Karpas-422 (cell line): ENCODE measurements at regions not wholly inside any gene's neighbourhood (a gene's known extent, or its start where the extent isn't known, plus 50 kb on each side); places are given as distances from the start of the nearest gene placed in this dataset.
"Not testable (repeated sequence)": the region's sequence is repeated elsewhere in the genome, so short reads cannot be mapped to it uniquely, and the experiment has no call there.

Experiments
- DNase-seq: peaks from one replicate; pipeline ENCODE4 v3.0.0-alpha.2; 2015
- H2AFZ ChIP-seq: fragments of 200-600 bp; sonication (generic); 2 replicates; pipeline ENCODE4 v1.6.1; 2014; ENCODE audit warnings: antibody characterized with exemption, low read length, mixed read lengths
- H3K27ac ChIP-seq: fragments of 200-600 bp; sonication (generic); 2 replicates; pipeline ENCODE4 v1.5.1; 2014; ENCODE audit warnings: mild to moderate bottlenecking, low read length, moderate library complexity
- H3K27me3 ChIP-seq: fragments of 200-600 bp; sonication (generic); 2 replicates; pipeline ENCODE4 v1.6.1; 2014; ENCODE audit warnings: low read length, mixed read lengths
- H3K36me3 ChIP-seq: fragments of 200-600 bp; sonication (generic); 2 replicates; pipeline ENCODE4 v1.6.1; 2014; ENCODE audit warnings: low read length, mixed read lengths; ENCODE audit not compliant: insufficient read depth
- H3K4me1 ChIP-seq: fragments of 200-600 bp; sonication (generic); 2 replicates; pipeline ENCODE4 v1.6.1; 2014; ENCODE audit warnings: mild to moderate bottlenecking, low read length, mixed read lengths
- H3K4me2 ChIP-seq: fragments of 200-600 bp; sonication (generic); 2 replicates; pipeline ENCODE4 v1.6.1; 2014; ENCODE audit warnings: low read length, low read depth, mild to moderate bottlenecking; ENCODE audit not compliant: poor library complexity, severe bottlenecking
- H3K4me3 ChIP-seq: fragments of 200-600 bp; sonication (generic); 2 replicates; pipeline ENCODE4 v1.5.1; 2014; ENCODE audit warnings: mild to moderate bottlenecking, antibody characterized with exemption, low read length, mixed read lengths
- H3K79me2 ChIP-seq: fragments of 200-600 bp; sonication (generic); 2 replicates; pipeline ENCODE4 v1.6.1; 2014; ENCODE audit warnings: mild to moderate bottlenecking, low read length, mixed read lengths
- H3K9ac ChIP-seq: fragments of 200-600 bp; sonication (generic); 2 replicates; pipeline ENCODE4 v1.6.0; 2014; ENCODE audit warnings: low read length
- H3K9me2 ChIP-seq: fragments of 200-600 bp; sonication (generic), shearing (Covaris generic); replicated peaks from 2 replicates; pipeline ENCODE4 v1.6.0; 2014; ENCODE audit warnings: mild to moderate bottlenecking, low read length, moderate library complexity; ENCODE audit not compliant: insufficient read depth
- H3K9me3 ChIP-seq: fragments of 300-700, 200-600 bp; sonication (generic); 2 replicates; pipeline ENCODE4 v1.6.1; 2014; ENCODE audit warnings: low read length, mixed read lengths
- H4K20me1 ChIP-seq: fragments of 200-600 bp; sonication (generic); 2 replicates; pipeline ENCODE4 v1.6.1; 2014; ENCODE audit warnings: mild to moderate bottlenecking, antibody characterized with exemption, low read length, low read depth; ENCODE audit not compliant: insufficient read depth

- no peak overlapping the region for H3K4me2 ChIP-seq
These were observed 75.3 kb upstream of the RAPGEF2 start for GRCh38 chr4:159027535-159027934.

DNA sequence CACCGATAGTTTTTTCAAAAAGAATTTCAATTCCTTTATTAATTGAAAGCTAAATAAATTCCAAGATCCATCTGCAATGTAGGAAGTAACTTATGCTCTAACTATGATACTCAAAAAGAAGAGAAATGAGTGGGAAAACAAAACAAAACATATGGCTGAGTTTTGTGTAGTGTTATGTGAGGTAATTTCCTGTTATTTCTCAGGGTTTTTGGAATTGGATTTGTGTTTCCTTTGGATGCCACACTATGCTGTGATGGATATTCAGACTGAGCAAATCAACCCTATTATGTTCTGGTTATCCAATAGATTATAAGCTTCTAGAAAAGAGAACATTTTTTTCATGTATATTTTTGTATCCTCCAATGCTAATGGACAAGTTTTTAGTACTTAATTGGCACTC is 73.4 kb upstream of the RAPGEF2 start:
- Histone ChIP-seq H3K27ac (no peak overlapping the region), H2AFZ (no peak overlapping the region), H3K27me3 (no peaks in the 10 kb centered on the region), H4K20me1 (no peaks in the 10 kb centered on the region), H3K9me2 (no peaks in the 10 kb centered on the region), H3K4me1 (no peaks in the 10 kb centered on the region), H3K4me2 (no peak overlapping the region), H3K9ac (no peak overlapping the region), H3K79me2 (no peaks in the 10 kb centered on the region), H3K36me3 (no peaks in the 10 kb centered on the region), H3K4me3 (no peak overlapping the region), H3K9me3 (no peaks in the 10 kb centered on the region)
- no peak for DNase-seq

More at GRCh38 chr4:159027535-159027934, 75.3 kb upstream of the RAPGEF2 start:
- Histone ChIP-seq H4K20me1 (no peaks in the 10 kb centered on the region), H3K9me3 (no peaks in the 10 kb centered on the region), H2AFZ (no peak overlapping the region), H3K27me3 (no peaks in the 10 kb centered on the region), H3K4me3 (no peak overlapping the region), H3K27ac (no peak overlapping the region), H3K36me3 (no peaks in the 10 kb centered on the region), H3K4me1 (no peaks in the 10 kb centered on the region), H3K79me2 (no peaks in the 10 kb centered on the region), H3K9ac (no peak overlapping the region), H3K9me2 (no peaks in the 10 kb centered on the region)
- no peak for DNase-seq

GRCh38 chr4:159030297-159030696 is 72.6 kb upstream of the RAPGEF2 start:
- not testable (repeated sequence) for H3K4me2 ChIP-seq, H3K9me3 ChIP-seq, H3K4me1 ChIP-seq, H3K79me2 ChIP-seq, H4K20me1 ChIP-seq, H3K27ac ChIP-seq, H3K9me2 ChIP-seq, H3K4me3 ChIP-seq, H3K9ac ChIP-seq, H3K36me3 ChIP-seq, DNase-seq, H2AFZ ChIP-seq, H3K27me3 ChIP-seq

GRCh38 chr4:159035570-159035969 is 67.3 kb upstream of the RAPGEF2 start:
- no peaks in the 10 kb centered on the region for H3K27me3 ChIP-seq
- H2AFZ ChIP-seq = no peak overlapping the region

GRCh38 chr4:159038536-159038935 is 64.3 kb upstream of the RAPGEF2 start:
- H3K4me3 ChIP-seq = no peak overlapping the region
- H3K36me3 ChIP-seq = no peaks in the 10 kb centered on the region
- no peak overlapping the region for H2AFZ ChIP-seq
- H3K9me3 ChIP-seq = no peaks in the 10 kb centered on the region
- no peaks in the 10 kb centered on the region for H3K4me1 ChIP-seq
- H3K79me2 ChIP-seq = no peaks in the 10 kb centered on the region
- H3K4me2 ChIP-seq = no peak overlapping the region
- H3K27me3 ChIP-seq = no peaks in the 10 kb centered on the region
- DNase-seq = no peak
- no peaks in the 10 kb centered on the region for H3K9me2 ChIP-seq
- no peak overlapping the region for H3K27ac ChIP-seq
- no peak overlapping the region for H3K9ac ChIP-seq
- no peaks in the 10 kb centered on the region for H4K20me1 ChIP-seq

More at GRCh38 chr4:159035570-159035969, 67.3 kb upstream of the RAPGEF2 start:
- Histone ChIP-seq H3K4me2 (no peak overlapping the region), H3K4me1 (no peaks in the 10 kb centered on the region), H3K36me3 (no peaks in the 10 kb centered on the region), H3K79me2 (no peaks in the 10 kb centered on the region), H3K9me2 (no peaks in the 10 kb centered on the region), H3K27ac (no peak overlapping the region), H4K20me1 (no peaks in the 10 kb centered on the region), H3K9ac (no peak overlapping the region), H3K9me3 (no peaks in the 10 kb centered on the region), H3K4me3 (no peak overlapping the region)
- no peak for DNase-seq

DNA sequence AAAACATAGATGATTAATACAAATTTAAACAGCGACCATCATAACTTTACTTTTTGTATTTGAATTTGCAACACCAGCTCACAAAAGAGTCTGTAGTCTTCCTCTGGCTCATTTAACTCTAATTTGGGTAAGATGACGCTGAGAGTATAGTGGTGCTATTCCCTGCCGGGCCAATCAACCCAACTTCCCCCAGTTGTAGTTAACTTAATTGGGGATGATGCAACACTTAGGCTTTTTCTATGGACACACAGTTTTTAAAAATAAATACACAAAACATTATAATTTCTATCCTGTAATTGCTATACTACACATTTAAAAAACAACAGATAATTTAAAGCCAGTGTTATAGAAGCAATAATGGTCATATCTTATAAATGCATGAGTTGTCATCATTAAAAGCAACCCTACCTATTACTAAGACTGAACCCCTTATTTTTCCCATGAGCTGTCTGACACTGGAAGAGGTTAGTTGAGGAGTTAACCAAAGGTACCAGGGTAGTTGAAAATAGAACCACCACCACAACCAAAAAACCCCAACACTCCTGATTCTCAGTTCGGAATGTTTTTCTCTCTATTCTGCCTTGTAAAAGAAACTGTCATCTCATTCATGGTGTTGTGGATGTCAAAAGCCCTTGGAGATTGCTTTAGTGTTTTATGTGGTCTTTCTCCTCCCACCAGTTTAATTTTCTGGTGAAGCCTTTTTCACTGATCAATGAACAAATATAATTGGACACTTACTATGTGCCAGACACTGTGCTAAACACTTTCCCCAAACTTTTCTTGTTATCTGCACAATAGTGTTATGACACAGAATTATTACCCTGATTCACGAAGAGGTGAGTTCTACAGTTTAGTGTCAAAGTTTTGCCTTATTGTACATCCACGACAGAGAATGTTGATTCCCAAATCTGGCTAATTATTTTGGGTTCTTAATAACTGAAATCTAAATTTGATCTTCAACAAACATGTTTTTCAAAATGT is 61.5 kb upstream of the RAPGEF2 start:
- no peak for DNase-seq
- Histone ChIP-seq H2AFZ (no peak overlapping the region), H3K27me3 (no peaks in the 10 kb centered on the region), H4K20me1 (no peaks in the 10 kb centered on the region), H3K4me3 (no peak overlapping the region), H3K9me3 (no peaks in the 10 kb centered on the region), H3K79me2 (no peaks in the 10 kb centered on the region), H3K27ac (no peak overlapping the region), H3K9me2 (no peaks in the 10 kb centered on the region), H3K4me1 (no peaks in the 10 kb centered on the region), H3K36me3 (no peaks in the 10 kb centered on the region), H3K9ac (no peak overlapping the region), H3K4me2 (no peak overlapping the region)

GRCh38 chr4:159042097-159042605 is 60.7 kb upstream of the RAPGEF2 start:
- Histone ChIP-seq H3K4me2 (no peak overlapping the region), H3K4me3 (no peak overlapping the region), H3K27me3 (no peaks in the 10 kb centered on the region), H3K9ac (no peak overlapping the region), H3K9me3 (no peaks in the 10 kb centered on the region), H3K9me2 (no peaks in the 10 kb centered on the region), H3K79me2 (no peaks in the 10 kb centered on the region), H3K27ac (no peak overlapping the region), H2AFZ (no peak overlapping the region), H3K4me1 (no peaks in the 10 kb centered on the region), H3K36me3 (no peaks in the 10 kb centered on the region), H4K20me1 (no peaks in the 10 kb centered on the region)
- DNase-seq = peak; percentile 47

DNA sequence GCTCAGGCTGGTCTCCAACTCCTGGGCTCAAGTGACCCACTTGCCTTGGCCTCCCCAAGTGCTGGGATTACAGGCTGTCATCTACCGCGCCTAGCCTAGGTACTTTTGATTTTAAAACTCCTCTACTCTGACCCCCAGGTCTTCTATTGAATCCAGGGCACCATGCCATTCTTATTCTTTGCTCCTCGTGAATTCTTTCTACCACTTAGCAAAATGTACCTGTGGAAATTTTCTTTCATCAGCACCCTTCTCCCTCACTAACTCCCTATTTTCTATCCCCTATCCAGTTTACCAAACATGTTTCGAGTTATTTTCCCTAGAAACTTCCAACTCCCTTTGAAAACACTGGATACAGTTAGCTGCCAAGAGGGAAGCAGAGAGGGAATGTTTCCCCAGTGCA is 60.0 kb upstream of the RAPGEF2 start:
- no peak overlapping the region for H2AFZ ChIP-seq
- no peak overlapping the region for H3K9ac ChIP-seq
- no peaks in the 10 kb centered on the region for H3K36me3 ChIP-seq

More for the DNA sequence above, 60.0 kb upstream of the RAPGEF2 start:
- H3K27ac ChIP-seq = no peak overlapping the region
- H3K9me2 ChIP-seq = no peaks in the 10 kb centered on the region
- no peaks in the 10 kb centered on the region for H3K27me3 ChIP-seq
- no peak overlapping the region for H3K4me3 ChIP-seq
- DNase-seq = no peak
- no peaks in the 10 kb centered on the region for H4K20me1 ChIP-seq
- no peaks in the 10 kb centered on the region for H3K4me1 ChIP-seq
- H3K9me3 ChIP-seq = no peaks in the 10 kb centered on the region
- no peak overlapping the region for H3K4me2 ChIP-seq
- no peaks in the 10 kb centered on the region for H3K79me2 ChIP-seq
